Cardiac fibroblast (primary cell): ENCODE measurements at regions not wholly inside any gene's neighbourhood (a gene's known extent, or its start where the extent isn't known, plus 50 kb on each side); places are given as distances from the start of the nearest gene placed in this dataset.

ENCODE experiments used
- DNase-seq, 2 donors: peaks; one replicate each; pipeline versions ENCODE4 v3.0.0 to v3.0.0-alpha.2; 2010; ENCODE audit warnings: low read depth in 2 of 2
- H3K4me3 ChIP-seq, 2 donors: replicated peaks in 1 of 2; 1 replicate in 1 of 2; 2 replicates in 1 of 2; pipeline ENCODE4 v1.5.1; 2011; ENCODE audit warnings: low read depth in 2 of 2, low read length in 2 of 2, mild to moderate bottlenecking in 2 of 2, moderate library complexity in 1 of 2
- TF ChIP-seq, protein P1 (sequence below): IDR thresholded peaks from one replicate; pipeline ENCODE4 v1.5.1; 2011; ENCODE audit warnings: low read depth, mild to moderate bottlenecking, low read length, inconsistent platforms

GRCh38 chr5:6825678-6826244, 112.5 kb downstream of the TENT4A start:
- DNase-seq: no peak
- TF ChIP-seq, protein P1, sequence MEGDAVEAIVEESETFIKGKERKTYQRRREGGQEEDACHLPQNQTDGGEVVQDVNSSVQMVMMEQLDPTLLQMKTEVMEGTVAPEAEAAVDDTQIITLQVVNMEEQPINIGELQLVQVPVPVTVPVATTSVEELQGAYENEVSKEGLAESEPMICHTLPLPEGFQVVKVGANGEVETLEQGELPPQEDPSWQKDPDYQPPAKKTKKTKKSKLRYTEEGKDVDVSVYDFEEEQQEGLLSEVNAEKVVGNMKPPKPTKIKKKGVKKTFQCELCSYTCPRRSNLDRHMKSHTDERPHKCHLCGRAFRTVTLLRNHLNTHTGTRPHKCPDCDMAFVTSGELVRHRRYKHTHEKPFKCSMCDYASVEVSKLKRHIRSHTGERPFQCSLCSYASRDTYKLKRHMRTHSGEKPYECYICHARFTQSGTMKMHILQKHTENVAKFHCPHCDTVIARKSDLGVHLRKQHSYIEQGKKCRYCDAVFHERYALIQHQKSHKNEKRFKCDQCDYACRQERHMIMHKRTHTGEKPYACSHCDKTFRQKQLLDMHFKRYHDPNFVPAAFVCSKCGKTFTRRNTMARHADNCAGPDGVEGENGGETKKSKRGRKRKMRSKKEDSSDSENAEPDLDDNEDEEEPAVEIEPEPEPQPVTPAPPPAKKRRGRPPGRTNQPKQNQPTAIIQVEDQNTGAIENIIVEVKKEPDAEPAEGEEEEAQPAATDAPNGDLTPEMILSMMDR: no peak
- no peak overlapping the region for H3K4me3 ChIP-seq

DNA sequence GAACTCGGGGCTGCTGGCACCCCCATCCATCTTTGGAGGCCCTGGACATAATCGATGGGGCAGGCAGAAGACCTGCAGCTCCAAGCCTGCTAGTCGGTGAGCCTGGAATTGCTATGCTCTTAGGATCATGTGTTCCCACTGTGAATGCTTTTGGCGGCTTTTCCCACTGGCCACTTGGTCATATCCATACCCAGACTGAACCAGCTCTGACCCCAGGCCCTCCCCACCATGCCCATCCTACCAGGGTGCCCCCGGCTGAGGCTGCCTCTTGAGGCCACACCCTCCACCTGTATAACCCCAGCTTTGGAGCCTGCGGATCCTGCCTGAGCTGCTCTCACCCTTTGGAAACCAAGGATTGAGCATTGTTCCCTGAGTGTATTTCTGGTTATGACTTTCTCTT, 113.5 kb downstream of the TENT4A start:
- H3K4me3 ChIP-seq: no peak overlapping the region
- TF ChIP-seq, protein P1: no peak
- no peak for DNase-seq

DNA sequence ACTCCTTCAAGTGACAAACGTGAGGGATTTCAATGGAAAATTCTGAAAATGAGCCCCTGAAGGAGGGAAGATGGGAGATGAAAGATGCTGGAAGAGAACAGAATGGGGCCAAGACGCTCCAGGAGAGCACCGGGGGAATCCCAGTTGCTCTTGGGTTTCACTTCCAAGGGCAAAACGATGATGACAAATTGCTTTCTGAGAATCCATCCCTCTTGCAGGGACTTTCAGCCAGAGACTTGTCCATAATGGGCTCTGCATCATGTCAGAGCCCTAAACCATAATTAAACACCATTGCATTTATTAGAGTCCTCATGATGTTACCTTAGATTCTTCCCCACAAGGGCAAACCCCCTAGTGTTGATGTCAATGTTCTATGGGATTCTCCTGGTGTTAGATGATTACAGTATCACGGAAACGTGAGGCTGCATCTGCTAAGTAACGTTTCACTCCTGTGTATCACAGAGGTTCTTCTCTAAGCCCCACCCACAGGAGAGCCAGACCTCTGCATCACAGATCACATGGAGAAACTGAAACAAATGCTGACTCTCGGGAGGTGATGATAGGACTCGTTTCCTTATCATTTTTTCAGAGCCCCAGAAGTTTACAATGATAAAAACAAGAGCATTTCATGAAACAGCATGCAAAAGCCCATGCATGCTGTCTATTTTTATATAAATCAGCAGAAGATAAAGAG, 114.4 kb downstream of the TENT4A start:
- H3K4me3 ChIP-seq: no peak overlapping the region
- TF ChIP-seq, protein P1: no peak
- no peak for DNase-seq

GRCh38 chr5:6829150-6829784, 116.0 kb downstream of the TENT4A start:
- DNase-seq: peak in 1 of 2 donors; percentile 3
- H3K4me3 ChIP-seq: no peak overlapping the region
- TF ChIP-seq, protein P1: no peak

GRCh38 chr5:6830643-6831239, 117.5 kb downstream of the TENT4A start:
- H3K4me3 ChIP-seq: no peak overlapping the region
- TF ChIP-seq, protein P1: no peak
- no peak for DNase-seq

DNA sequence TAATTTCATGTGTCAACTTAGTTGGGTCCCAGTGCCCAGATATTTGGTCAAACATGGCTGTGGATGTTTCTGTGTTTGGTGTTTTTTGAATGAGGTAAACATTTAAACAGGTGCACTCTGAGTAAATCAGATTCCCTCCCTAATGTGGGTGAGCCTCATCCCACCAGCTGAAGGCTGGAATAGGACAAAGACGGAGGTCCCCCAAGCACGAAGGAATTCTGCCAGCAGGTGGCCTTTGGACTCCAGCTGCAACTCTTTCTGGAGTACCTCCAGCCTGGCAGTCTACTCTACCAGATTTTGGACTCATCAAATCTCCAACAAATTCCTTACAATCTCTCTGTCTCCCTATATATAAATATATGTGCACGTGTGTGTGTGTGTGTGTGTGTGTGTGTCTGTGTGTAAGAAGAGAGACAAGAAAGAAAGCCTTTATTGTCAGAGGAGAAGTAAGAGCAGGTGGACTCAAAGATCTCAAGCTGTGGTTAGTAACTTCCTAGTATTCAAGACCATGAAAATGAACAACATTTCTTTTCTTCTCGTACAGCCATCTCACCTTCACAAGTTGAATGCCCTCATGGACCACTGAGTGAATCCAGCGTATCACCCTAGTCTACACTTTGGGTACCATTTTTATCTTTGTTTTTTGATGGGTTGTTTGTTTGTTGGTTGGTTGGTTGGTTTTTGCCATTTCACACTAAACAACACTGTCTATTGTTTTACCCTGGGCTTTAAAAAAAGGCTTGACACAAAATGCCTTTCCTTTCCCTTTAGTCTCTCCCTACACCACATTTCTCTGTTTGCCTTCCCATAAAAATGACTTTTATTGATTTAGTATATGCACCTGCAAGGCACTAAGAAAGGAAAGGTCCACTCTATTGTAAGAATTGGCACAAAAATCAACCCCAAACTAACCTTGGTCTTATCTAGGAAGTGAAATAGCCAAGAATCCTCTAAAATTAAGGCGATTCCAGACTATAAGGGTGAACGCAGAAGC, 118.7 kb downstream of the TENT4A start:
- TF ChIP-seq, protein P1: no peak
- no peak for DNase-seq
- no peak overlapping the region for H3K4me3 ChIP-seq
